ENCODE measurements at regions not wholly inside any gene's neighbourhood (a gene's known extent, or its start where the extent isn't known, plus 50 kb on each side); places are given as distances from the start of the nearest gene placed in this dataset.

DNA sequence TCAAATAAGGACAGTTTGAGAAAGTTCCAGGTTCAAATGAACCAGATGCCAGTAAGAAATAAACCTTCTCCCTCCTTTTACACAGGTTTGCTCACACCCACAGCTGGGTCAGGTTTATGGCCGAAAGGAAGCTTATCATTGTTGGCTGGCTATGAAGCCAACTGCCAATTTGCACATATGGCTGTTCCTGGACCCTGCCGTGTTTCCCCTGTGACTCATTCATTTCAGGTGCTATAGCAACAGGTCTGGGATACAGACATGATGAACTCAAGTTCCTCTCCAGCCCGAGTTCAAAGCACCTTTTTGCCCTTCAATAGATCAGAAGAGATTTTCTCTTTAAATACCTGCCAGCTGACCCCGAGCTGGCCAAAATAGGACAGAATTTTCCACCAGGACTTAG, 134.4 kb upstream of the SMYD2 start:
- TF ChIP-seq BHLHE40 (IDR thresholded peaks at IDR 0.05; ENCODE audit: borderline replicate concordance) (no peak), ELF4 (IDR thresholded peaks at IDR 0.05) (no peak), FOXA1 (IDR thresholded peaks at IDR 0.05) (no peak), FOXM1 (IDR thresholded peaks at IDR 0.05; ENCODE audit: borderline replicate concordance) (no peak), TARDBP (IDR thresholded peaks at IDR 0.05) (no peak), SP1 (IDR thresholded peaks at IDR 0.05) (no peak), FOXK2 (IDR thresholded peaks at IDR 0.05) (no peak)
